NCI-H1048 (cell line): ENCODE measurements at regions not wholly inside any gene's neighbourhood (a gene's known extent, or its start where the extent isn't known, plus 50 kb on each side); places are given as distances from the start of the nearest gene placed in this dataset.

ENCODE experiments used
- DNase-seq: peaks from one replicate; lab custom pipeline; 2025; lab: John Stamatoyannopoulos, UW

DNA sequence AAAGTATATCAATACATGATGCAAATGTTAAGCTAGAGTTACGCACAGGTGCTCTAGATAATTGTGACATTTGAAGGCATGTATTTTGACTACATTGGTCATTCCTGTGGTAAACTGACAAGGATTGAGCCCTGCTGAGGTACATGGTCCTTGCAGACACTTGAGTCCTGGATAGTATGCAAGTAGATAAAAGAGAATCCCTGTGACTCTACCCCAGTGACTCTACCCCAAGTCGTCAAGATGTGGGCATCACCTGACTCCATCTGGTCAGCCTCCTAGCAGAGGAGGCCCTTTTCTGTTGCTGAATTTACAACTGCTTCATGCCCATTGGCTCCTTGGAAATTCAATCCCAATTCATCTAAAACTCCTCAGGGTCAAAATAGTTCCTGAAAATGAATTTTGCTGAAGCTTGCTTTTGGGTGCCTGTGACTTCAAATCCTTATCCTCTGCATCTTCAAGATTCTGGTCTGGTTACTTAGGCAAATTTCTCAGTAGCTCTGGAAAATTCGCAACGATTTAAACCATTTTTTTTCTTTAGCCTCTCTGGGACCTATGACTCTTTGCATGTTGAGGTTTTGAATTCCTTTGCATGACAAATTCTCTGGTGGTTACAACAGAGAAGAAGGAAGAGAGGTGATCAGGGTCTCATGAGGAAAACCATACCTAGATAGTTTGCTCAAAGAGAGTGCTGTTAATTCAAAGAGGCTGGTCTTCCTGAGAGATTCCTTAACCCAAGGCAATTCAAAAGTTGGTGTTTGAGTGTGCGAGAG lies 422.1 kb downstream of the FGF9 start:
- no peak for DNase-seq

DNA sequence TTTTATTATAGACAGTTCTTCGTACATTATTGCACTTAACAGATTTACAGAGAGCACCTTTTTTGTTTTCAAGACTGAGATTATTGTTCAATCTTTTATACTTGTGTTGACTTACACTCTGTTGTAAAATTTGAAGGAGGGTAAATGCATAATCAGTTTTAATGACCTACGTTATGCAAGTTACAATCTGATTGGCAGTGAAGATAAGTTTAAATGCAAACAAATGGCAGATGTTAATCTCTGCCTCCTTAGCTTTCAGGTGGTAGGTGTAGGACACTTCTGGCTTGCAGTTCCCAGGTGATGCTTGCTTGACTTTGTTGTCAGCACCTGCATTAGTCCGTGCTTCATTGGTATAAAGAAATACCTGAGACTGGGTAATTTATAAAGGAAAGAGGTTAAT lies 424.9 kb downstream of the FGF9 start:
- no peak for DNase-seq

DNA sequence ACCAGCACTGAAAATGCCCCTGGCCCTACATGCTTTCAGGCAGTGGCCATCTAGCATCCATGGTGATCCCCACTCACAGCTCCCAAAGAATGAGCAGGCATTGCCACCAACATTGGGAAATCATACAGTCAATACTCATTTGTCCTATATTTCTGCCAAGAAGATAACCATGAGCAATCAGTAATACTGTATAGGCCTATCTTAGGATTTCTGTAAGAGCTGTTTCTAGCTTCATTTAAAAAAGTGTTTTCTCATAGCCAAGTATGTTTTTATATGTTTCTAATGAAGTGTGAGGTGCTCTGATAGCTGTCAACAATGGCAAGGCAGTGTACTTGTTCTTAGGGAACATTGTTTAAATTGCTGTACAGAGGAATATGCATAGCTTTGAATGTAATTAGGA lies 428.7 kb downstream of the FGF9 start:
- DNase-seq: no peak

DNA sequence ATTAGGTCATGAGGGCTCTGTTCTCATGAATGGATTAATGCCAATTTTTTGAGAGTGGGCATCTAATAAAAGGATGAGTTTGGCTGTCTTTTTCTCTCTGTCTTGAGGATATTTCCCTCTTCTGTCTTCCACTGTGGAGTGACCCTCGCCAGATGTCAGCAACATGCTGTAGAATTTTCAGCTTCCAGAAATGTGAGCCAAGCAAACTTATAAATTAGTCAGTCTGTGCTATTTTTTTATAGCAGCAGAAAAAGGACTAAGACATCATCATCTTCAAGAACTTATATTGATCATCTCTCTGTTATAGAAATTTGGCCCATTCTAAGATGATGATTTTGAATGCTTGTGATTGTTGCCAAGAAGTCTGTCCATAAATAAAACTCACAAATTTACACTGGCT lies 431.4 kb downstream of the FGF9 start:
- DNase-seq: no peak

DNA sequence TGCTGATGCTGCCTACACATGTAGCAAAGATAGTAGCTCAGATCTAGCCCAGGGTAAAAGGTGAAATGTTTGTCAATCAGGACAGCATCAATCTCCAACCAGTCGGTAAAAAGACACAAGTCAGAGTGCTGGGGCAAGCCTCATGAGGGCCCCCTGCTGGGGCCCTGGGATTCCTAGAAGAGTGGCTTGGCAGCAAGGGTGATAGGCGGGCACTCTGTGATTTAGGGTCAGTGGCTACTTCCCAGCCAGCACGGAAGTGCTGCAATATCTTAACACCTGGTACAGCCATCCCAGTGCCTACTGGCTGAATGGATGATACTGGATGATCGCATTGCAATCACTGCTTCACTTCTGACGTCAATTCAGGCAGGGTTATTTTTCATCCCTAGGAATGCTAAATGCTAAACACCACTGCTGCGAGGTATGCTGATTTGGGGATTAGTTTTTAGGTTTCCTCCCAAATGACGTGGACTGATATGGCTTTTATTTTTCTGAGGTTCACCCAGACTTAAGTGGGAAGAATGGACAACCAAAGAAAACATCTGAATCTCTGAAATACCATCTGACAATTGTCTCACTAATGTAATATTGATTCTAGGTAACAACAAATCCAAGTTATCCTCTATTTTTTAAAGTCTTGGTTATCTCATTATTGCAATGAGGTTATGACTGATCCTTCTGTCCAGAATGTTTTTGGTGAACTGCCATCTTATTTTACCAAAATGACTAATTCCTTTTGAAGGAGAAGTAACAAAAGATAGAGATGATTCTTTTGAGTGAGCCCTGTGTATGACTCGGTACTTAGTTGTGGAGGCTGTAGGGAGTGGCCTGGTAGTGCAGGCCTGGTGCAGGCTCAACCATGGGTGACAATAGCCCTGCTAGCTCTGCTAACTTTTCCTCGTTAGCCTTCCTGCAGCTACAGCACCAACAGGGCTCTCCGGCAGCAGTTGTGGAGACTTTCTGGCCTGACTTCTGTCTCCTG lies 432.5 kb downstream of the FGF9 start:
- DNase-seq: no peak

DNA sequence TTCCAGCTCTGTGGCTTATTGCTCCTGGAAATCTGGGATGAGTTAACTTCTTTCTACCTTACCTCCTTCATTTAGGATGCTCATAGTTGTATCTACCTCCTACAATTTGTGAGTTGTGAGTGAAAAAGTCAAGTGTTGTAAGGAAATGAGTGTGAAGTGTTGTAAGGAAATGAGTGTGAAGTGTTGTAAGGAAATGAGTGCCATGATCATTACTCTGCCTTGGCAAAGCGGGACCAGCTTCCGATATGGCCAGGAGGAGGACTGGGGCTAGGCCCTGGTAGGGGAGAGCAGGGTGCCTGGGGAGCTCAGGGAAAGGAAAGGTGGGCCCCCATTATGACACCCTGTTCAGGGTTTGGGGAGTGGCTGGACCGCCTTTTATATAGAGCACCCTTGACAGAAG lies 435.2 kb downstream of the FGF9 start:
- DNase-seq: no peak

DNA sequence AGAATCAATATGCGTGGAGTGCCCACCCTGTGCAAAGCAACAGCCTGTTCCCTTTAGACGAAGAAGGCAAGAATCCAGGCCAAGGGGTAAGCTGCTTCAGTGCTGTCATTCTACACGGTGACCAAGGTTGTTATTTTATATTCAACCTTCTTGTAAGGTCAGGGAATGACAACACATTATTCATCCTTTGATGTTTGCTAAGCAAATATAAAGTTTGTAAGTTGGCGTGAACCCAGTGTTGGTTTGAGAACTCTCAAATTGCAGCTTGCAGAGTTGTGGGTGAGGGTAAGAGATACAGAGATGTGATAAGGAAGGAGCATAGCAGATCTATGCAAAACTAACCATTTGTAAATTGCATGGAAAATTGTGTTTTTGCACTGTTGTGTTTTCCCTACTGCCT lies 436.7 kb downstream of the FGF9 start:
- no peak for DNase-seq

DNA sequence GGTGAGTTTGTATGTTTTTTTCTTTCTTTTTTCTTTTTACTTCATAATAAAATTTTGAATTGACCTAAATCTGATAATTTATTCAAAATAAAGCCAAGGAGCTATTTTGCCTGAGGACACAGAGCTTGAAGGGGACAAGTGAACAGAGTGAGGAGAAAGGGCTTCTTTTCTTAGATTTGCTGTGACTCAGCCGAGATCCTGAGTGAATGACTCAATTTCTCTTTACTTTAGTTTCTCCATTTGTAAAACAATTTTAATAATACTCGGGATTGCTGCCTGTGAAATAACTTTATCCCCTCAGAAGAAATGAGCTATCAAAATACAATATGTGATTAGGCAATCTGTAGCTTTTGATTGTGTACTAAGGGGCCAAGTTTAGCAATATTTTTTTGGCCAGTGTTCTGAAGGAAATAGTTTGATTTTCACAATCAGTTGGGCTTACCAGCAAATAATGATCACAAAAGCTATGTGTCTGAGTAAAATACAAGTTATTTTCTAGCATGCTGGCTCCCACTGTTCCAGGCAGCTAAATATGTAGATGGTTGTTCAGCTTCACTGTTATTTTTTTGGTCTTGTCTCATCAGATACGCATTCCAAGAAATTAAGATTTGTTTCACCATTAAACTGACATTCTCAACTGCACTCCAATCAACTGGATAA lies 437.5 kb downstream of the FGF9 start:
- no peak for DNase-seq

DNA sequence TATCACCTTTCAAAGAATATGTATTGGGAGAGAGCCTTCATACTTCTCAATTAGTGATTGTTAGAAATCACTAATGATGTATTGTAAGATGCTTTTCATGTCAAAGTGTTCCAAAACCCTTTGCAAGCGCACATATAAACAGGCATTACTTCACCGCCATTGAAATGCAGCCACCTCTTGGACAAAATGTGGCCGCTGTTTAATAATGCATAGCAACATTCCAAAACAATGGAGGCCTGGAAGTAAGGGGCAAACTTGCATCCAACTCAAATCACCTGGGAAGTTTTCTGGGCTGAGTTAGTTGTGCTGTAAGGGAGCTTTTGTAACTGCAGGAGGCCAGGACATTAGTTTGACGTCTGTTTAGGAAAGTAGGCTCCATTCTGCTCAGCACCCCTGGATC lies 438.1 kb downstream of the FGF9 start:
- no peak for DNase-seq

DNA sequence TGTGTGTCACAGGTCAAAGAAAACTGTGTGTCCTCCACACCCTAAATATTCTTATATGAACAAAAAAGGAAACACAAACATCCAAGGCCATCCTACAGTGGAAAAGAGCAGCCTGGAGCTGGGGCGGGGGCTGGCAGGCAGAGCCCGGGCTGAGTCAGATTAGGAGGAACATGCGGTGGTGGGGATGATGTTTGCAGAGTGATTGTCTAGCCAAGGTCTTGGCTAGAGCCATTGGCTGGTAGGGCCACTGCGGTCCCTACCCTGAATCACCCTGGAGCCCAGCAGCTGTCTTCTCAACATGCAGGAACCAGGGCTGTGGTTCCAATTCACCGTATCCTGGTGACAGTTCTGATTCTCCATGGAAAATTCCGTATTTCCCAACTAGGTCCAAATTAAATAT lies 439.5 kb downstream of the FGF9 start:
- no peak for DNase-seq

DNA sequence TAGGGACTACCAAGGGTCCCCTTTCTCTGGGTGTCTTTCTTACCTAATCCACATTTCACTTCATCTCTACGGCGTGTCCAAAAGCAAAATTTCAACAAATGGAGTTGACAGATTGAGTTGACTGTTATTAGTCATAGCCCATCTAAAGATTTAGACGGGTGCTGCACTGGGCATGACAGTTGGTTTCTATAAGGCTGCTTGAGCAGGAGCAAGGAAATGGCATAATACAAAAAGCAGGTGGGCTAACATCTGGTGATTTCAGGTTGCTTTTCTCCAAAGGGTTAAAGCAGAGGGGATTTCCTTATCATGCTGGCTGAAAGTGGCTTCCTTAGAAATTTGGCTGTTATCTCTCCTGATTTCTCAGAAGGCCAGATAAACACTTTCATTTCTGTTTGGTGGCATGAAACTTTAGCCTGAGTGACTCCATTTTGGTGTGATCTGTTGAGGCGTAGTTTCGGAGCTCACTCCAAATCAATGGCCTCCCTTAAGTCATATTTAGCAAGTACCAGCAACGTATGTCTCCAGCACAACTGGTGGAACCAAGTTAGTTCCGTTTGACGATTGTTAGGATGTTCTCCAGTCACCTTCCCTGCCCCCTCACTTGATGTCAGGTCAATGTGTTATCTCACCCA lies 440.4 kb downstream of the FGF9 start:
- no peak for DNase-seq

DNA sequence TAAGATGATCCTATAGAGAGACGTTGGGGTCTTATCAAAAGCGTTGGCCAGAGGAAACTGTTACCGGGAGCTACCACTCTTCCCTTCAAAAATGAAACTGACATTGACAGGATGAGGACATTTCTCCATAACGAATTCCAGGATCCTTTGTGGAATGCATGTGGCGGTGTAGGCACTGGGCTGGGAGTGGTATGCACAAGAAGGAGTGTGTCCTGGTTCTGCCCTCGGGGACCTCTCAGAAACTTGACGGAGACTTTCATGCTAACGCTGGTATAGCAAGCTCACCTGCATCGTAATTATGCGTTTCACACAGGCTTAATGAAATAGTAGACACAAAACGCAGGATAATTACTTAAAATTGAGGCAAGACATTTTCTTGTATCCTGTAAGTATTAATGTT lies 441.1 kb downstream of the FGF9 start:
- no peak for DNase-seq

DNA sequence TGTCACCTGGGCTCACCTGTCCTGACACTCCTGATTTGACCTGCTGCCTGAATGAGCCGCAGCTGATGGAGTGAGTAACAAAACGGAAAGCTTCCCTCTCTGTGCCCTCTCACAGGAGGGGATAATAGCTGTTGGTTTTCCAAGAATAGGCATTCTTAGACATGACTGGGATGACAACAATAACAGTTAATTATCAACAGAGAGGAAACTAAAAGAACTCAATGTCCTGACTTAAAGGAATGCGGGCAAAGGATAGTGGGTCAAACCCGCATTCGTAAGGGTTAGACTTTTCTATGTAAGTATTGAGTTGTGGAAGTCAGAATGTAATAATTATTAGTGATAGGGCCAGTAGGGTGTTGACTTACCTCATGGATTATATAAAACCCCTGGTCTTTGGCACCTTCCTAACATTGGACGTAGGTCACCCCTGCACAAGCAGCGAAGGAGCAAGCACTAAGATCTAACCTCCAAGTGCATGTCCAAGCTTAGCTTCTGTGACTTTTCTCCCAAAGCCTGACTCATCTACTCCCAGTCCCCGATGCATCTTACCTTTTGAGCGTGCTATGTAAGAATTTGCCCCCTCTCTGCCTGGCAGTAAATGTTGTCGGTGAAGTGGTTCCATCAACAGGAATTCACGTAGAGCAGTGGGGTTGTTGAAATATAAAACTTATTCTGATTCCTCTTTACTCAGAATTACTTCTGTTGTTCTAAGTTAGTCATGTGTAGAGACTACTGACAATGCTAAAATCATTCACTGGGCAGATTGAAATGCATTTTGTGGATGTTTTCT lies 442.3 kb downstream of the FGF9 start:
- no peak for DNase-seq

DNA sequence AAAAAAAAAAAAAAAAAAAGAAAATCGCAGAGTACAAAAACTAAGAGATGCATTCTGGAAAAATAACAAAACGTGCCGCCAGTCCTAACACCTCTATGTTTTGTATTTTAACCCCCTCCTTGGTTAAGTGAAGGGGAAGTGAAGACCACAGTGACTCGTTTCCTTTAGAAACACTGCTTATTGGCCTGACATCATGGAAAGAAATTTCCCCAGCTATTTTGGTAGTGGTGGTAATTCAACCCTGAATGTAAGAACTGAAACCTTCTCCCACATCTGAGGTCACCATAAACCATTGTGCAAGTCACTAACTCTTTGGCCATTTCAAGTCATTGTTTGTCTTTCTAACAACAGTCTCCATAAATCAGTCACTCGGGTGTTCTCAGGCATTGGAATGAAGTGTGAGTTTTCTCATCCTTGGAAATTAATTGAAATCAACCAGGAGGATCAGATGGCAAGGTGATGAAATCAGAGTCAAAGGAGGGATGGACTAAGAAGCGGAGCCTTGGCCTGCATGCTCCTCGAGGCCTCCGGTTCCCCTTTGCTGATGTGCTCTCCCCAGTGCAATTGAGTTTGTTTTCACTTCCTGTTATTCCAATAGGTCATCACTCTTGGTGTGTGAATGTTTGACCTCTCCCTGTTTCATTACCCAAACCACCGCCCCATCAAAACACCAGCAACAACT lies 443.9 kb downstream of the FGF9 start:
- DNase-seq: no peak

DNA sequence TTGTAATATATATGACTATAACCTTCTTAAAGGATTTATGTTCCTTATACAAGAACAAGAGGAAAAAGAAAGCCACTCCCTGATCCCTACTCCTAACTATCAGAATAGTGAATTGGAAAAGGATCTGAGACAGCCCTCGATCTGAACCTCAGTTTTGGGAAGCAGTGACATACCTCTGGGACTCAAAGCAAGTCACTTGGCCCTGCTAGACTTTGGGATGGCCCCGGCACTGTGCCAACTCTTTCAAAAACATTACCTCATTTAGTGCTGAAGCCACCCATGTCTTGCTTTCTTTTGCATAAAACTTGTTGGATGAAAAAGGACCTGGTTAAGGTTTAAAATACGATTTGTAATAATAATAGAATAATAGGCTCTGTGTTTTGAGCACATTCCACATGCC lies 447.3 kb downstream of the FGF9 start:
- no peak for DNase-seq

DNA sequence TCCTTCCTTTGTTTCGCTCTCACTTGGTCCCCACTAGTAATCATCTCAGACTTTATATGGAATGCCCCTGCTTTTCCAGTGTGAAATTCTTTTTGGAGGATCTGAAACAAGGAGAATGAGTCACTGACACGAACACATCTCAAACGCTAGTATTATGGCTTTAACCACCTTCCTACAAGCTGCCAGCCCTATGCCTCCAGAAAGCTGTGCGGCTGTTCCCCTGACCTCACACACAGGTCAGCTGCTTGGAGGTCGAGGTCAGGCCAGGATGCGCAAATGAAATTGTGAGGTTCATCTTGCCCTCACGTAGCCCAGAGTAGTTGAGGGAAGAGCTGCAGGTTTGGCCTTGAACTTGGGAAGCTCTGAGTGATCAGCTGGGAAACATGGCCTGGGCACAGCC lies 449.8 kb downstream of the FGF9 start:
- DNase-seq: no peak

DNA sequence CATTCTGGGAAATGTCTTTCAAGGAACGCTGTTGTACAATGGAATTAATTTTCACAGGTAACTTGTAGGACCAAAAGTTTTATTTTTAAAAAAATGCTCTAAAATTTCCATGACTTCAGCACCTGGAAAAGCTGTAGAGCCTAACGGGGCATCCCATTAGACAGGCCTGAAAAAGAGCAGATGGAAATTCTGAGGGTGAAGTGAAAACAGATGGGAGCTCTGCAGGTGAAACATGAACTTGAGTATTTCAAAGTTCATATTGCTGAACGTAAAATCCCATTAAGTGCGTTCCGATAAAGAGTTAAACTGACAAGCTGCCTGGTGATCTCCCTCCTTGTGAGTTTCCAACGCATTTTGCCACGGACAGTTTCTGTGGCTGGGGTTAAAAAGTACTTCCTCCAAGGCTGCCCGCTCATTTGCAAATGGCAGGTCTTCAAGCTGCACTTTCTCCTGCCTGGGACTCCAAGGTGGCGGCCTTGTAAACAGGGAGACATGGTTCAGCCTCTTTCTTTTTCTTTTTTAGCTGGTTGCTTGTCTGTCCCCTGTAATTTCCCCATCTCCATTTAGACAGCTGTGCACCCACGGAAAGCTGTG lies 450.4 kb downstream of the FGF9 start:
- no peak for DNase-seq

DNA sequence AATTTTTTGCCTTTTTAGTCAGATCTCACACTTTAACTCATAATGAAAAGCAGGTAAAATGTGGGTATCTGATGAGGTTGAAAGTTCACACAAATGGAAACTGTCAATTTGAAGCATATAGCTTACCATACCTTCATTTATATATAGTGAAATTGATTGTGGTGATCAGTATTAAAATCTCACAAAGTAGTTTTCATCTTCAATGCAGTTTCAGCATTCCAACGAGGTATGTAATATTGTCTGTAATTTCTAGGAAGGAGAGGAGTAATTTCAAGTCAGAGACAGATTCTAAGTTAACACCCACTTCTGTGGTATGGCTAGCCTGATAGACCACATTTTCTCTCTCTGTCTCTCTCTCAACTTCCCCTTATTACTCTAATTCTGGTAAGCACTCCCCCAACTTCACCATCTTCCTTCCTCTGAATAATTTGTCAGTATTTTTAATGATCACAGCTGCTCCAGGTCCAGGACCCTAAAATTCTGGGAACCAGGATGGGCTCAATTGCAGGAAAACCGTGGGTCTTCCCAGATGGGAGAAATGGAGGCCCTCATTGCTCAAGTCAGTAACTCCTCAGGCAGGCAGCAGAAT lies 455.7 kb downstream of the FGF9 start:
- no peak for DNase-seq

DNA sequence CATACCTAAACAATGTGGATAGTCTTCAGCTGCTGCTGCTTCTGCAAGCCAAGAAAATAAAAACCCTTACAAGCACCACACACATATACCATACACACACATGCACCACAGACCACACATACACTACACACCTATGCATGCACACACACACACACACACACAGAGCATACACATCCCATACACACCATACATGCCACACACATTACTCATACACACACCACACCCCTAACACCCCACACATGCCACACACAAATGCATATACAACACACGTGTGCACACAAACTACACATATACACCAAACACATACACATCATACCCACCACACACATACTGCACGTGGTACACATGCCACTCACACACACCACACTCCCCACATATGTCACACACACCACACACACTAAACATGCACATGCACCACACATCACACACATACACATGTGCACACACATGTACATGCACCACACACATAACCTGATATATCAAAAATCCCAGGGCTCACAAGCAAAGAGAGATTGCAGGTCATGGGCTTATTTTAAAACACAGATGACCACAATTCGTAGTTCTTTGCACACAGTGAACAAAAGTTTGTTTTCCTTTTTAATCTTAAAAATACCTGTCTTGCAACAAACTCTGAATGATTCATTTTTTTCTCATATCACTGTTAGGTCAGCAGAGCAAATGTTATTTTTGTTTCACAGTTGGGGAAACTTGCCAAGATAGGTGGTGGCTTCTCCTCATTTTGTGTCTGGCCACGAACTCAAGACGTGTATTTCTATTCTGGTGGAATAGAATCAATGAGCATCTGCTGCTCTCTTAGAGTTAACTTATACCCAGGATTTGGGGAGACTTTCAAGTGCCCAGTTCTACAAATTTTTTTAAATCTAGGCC lies 456.6 kb downstream of the FGF9 start:
- DNase-seq: no peak
